ENCODE measurements at regions not wholly inside any gene's neighbourhood (a gene's known extent, or its start where the extent isn't known, plus 50 kb on each side); places are given as distances from the start of the nearest gene placed in this dataset.

DNA sequence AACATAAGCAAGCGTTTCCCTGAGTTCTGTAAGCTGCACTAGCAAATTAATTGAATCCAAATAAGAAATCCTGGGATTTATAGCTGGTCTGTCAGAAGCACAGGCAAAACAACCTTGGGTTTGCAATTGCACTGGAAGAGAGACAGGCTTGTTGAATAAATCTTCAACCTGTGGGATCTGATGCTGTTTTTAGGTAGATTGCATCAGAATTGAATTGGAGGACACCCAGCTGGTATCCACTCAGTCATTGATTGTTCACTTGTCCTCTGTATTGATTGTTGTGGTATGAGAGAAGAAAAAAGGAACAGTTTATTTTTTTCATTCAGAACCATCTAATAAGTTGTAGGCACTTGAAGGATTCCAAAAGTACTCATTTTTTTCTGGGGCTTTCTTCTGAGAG, 497.4 kb downstream of the SIPA1L2 start:
- TF ChIP-seq, protein P1, sequence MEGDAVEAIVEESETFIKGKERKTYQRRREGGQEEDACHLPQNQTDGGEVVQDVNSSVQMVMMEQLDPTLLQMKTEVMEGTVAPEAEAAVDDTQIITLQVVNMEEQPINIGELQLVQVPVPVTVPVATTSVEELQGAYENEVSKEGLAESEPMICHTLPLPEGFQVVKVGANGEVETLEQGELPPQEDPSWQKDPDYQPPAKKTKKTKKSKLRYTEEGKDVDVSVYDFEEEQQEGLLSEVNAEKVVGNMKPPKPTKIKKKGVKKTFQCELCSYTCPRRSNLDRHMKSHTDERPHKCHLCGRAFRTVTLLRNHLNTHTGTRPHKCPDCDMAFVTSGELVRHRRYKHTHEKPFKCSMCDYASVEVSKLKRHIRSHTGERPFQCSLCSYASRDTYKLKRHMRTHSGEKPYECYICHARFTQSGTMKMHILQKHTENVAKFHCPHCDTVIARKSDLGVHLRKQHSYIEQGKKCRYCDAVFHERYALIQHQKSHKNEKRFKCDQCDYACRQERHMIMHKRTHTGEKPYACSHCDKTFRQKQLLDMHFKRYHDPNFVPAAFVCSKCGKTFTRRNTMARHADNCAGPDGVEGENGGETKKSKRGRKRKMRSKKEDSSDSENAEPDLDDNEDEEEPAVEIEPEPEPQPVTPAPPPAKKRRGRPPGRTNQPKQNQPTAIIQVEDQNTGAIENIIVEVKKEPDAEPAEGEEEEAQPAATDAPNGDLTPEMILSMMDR (IDR thresholded peaks at IDR 0.05), result no peak
- TF ChIP-seq POLR2A (IDR thresholded peaks at IDR 0.05), result no peak
